OCI-LY7 (cell line): ENCODE measurements at regions not wholly inside any gene's neighbourhood (a gene's known extent, or its start where the extent isn't known, plus 50 kb on each side); places are given as distances from the start of the nearest gene placed in this dataset.

Experiments
- BruUV-seq: library from RNA; stranded (reverse); fragments of 400-500 nt; replicated peaks from 2 replicates; lab custom pipeline; 2021; lab: Mats Ljungman, UMichigan
- CTCF ChIA-PET: fragments of 300-600 bp; sonication (Branson Sonifier 250); formaldehyde crosslinking; loops from one replicate; lab custom pipeline; 2022; ENCODE audit warnings: antibody characterized with exemption; ENCODE audit not compliant: unreplicated experiment; lab: Charles Lee
- POLR2A ChIA-PET: fragments of 300-600 bp; sonication (Branson Sonifier 250); formaldehyde crosslinking; loops from one replicate; lab custom pipeline; 2022; ENCODE audit warnings: antibody characterized with exemption; lab: Charles Lee
- DNase-seq: peaks from one replicate; pipeline ENCODE4 v3.0.0-alpha.2; 2015; ENCODE audit warnings: low spot score
- H2AFZ ChIP-seq: fragments of 200-600 bp; sonication (generic), shearing (Covaris generic); 2 replicates; pipeline ENCODE4 v1.6.1; 2014; ENCODE audit warnings: mild to moderate bottlenecking, antibody characterized with exemption, low read length, moderate library complexity
- H3K27ac ChIP-seq: fragments of 200-600 bp; sonication (generic); 2 replicates; pipeline ENCODE4 v1.5.1; 2014; ENCODE audit warnings: mixed run types, low read depth, mild to moderate bottlenecking, moderate library complexity, low read length, inconsistent platforms; ENCODE audit not compliant: poor library complexity, severe bottlenecking
- H3K36me3 ChIP-seq: fragments of 200-600 bp; sonication (generic); 2 replicates; pipeline ENCODE4 v1.6.1; 2014; ENCODE audit warnings: mild to moderate bottlenecking, antibody characterized with exemption, low read length, moderate library complexity, mixed read lengths; ENCODE audit not compliant: insufficient read depth
- H3K4me1 ChIP-seq: fragments of 200-600 bp; sonication (generic); 2 replicates; pipeline ENCODE4 v1.5.1; 2014; ENCODE audit warnings: mild to moderate bottlenecking, low read length; ENCODE audit not compliant: insufficient read depth, poor library complexity, severe bottlenecking
- H3K4me2 ChIP-seq: fragments of 200-600 bp; sonication (generic); 2 replicates; pipeline ENCODE4 v1.6.1; 2014; ENCODE audit warnings: mild to moderate bottlenecking, low read length
- H3K4me3 ChIP-seq: fragments of 200-600 bp; sonication (generic); 2 replicates; pipeline ENCODE4 v1.5.1; 2014; ENCODE audit warnings: mild to moderate bottlenecking, low read depth, low read length; ENCODE audit not compliant: poor library complexity, severe bottlenecking
- H3K79me2 ChIP-seq: fragments of 200-600 bp; sonication (generic); 2 replicates; pipeline ENCODE4 v1.6.1; 2016; ENCODE audit warnings: low read depth, mild to moderate bottlenecking, low read length, moderate library complexity, mixed read lengths; ENCODE audit not compliant: insufficient read depth
- H3K9me2 ChIP-seq: fragments of 200-600 bp; sonication (generic); 2 replicates; pipeline ENCODE4 v1.6.1; 2016; ENCODE audit warnings: mild to moderate bottlenecking, low read length, mixed read lengths; ENCODE audit not compliant: insufficient read depth
- H3K9me3 ChIP-seq: fragments of 200-600 bp; sonication (generic); 2 replicates; pipeline ENCODE4 v1.6.1; 2014; ENCODE audit warnings: mild to moderate bottlenecking, mixed run types, low read length, mixed read lengths
- H4K20me1 ChIP-seq: fragments of 200-600 bp; sonication (generic); 2 replicates; pipeline ENCODE4 v1.6.1; 2014; ENCODE audit warnings: mild to moderate bottlenecking, antibody characterized with exemption, low read length, moderate library complexity, mixed read lengths; ENCODE audit not compliant: insufficient read depth
- CTCF ChIP-seq: fragments of 200-600 bp; sonication (generic); conservative IDR thresholded peaks from 2 replicates; pipeline ENCODE4 v1.5.1; 2014; ENCODE audit warnings: mild to moderate bottlenecking, antibody characterized with exemption, low read length, moderate library complexity, mixed read lengths
- EZH2phosphoT487 ChIP-seq: fragments of 200-600 bp; sonication (generic); IDR thresholded peaks from 2 replicates; pipeline ENCODE4 v1.6.1; 2018; ENCODE audit warnings: low read depth, borderline replicate concordance, mild to moderate bottlenecking, mixed run types, antibody characterized with exemption, low read length, moderate library complexity, mixed read lengths
- intact Hi-C: fragments of 100-400 bp; cut with micrococcal nuclease; formaldehyde crosslinking; loops from one replicate; pipeline ENCODE4 v1.10.0; 2022; ENCODE audit not compliant: unreplicated experiment

- H4K20me1 ChIP-seq, result no peaks in the 10 kb centered on the region
- POLR2A ChIA-PET, result no interaction called here
- peaks cover 20% of the 10 kb centered on the region; the same call in 1 of the 2 replicates for H3K9me3 ChIP-seq
- TF ChIP-seq CTCF (no peak), EZH2phosphoT487 (no peak)
- H3K4me3 ChIP-seq, result no peak overlapping the region
- CTCF ChIA-PET, result no interaction called here
- no peaks in the 10 kb centered on the region for H3K36me3 ChIP-seq
- H3K79me2 ChIP-seq, result no peaks in the 10 kb centered on the region
- no TSS peak for BruUV-seq
- H2AFZ ChIP-seq, result no peak overlapping the region
- intact Hi-C loops, result no loop called here
- H3K27ac ChIP-seq, result no peak overlapping the region
- H3K9me2 ChIP-seq, result no peaks in the 10 kb centered on the region
- H3K4me2 ChIP-seq, result no peak overlapping the region
- DNase-seq, result no peak
- no peaks in the 10 kb centered on the region for H3K4me1 ChIP-seq
Observed at GRCh38 chr14:25620515-25620914, 570.6 kb upstream of the STXBP6 start.

GRCh38 chr14:25615174-25615573, 565.2 kb upstream of the STXBP6 start:
- no peak overlapping the region for H2AFZ ChIP-seq
- POLR2A ChIA-PET, result no interaction called here
- no TSS peak for BruUV-seq
- no peak for DNase-seq
- no peaks in the 10 kb centered on the region for H3K36me3 ChIP-seq
- TF ChIP-seq CTCF, result no peak
- TF ChIP-seq EZH2phosphoT487, result no peak
- intact Hi-C loops, result no loop called here
- H4K20me1 ChIP-seq, result no peaks in the 10 kb centered on the region
- CTCF ChIA-PET, result no interaction called here
- no peaks in the 10 kb centered on the region for H3K4me1 ChIP-seq
- no peak overlapping the region for H3K4me3 ChIP-seq
- no peak overlapping the region for H3K4me2 ChIP-seq
- H3K27ac ChIP-seq, result no peak overlapping the region
- H3K79me2 ChIP-seq, result no peaks in the 10 kb centered on the region
- no peaks in the 10 kb centered on the region for H3K9me2 ChIP-seq
- H3K9me3 ChIP-seq, result peaks cover 20% of the 10 kb centered on the region; the same call in 1 of the 2 replicates

GRCh38 chr14:25607192-25607591, 557.2 kb upstream of the STXBP6 start:
- H4K20me1 ChIP-seq, result no peaks in the 10 kb centered on the region
- no TSS peak for BruUV-seq
- H2AFZ ChIP-seq, result no peak overlapping the region
- H3K4me3 ChIP-seq, result no peak overlapping the region
- no peaks in the 10 kb centered on the region for H3K9me3 ChIP-seq
- H3K36me3 ChIP-seq, result no peaks in the 10 kb centered on the region
- POLR2A ChIA-PET, result interaction anchor here (1.1 kb wide), 1 partner anchor 13 kb away, joined by 3 read pairs; no protein-coding TSS in a partner anchor
- CTCF ChIA-PET, result no interaction called here
- H3K9me2 ChIP-seq, result no peaks in the 10 kb centered on the region
- intact Hi-C loops, result no loop called here
- TF ChIP-seq CTCF, result no peak
- TF ChIP-seq EZH2phosphoT487, result no peak
- no peak overlapping the region for H3K4me2 ChIP-seq
- no peak for DNase-seq
- no peaks in the 10 kb centered on the region for H3K79me2 ChIP-seq
- H3K27ac ChIP-seq, result no peak overlapping the region
- H3K4me1 ChIP-seq, result no peaks in the 10 kb centered on the region
